Inflammatory macrophage (primary cell): ENCODE measurements at regions not wholly inside any gene's neighbourhood (a gene's known extent, or its start where the extent isn't known, plus 50 kb on each side); places are given as distances from the start of the nearest gene placed in this dataset.

ENCODE experiments used
- DNase-seq, 2 donors: peaks; one replicate each; pipeline ENCODE4 v3.0.0-alpha.2; 2020 to 2022

- peak in 1 of 2 donors; percentile 45 for DNase-seq
Observed at GRCh38 chr2:224210286-224211180, 171.4 kb upstream of the SERPINE2 start.

- DNase-seq, result no peak
Observed at GRCh38 chr2:224209555-224210285, 170.6 kb upstream of the SERPINE2 start.

- DNase-seq, result no peak
Observed at GRCh38 chr2:224208443-224208842, 169.4 kb upstream of the SERPINE2 start.

GRCh38 chr2:224208007-224208406, 168.9 kb upstream of the SERPINE2 start:
- DNase-seq, result no peak

GRCh38 chr2:224206816-224207215, 167.7 kb upstream of the SERPINE2 start:
- DNase-seq, result no peak

- DNase-seq, result no peak
Observed at GRCh38 chr2:224202281-224202865, 163.3 kb upstream of the SERPINE2 start.

- no peak for DNase-seq
Observed at GRCh38 chr2:224198436-224198835, 159.3 kb upstream of the SERPINE2 start.

- no peak for DNase-seq
Observed at GRCh38 chr2:224196810-224197209, 157.7 kb upstream of the SERPINE2 start.

GRCh38 chr2:224195925-224196571, 157.0 kb upstream of the SERPINE2 start:
- DNase-seq, result no peak

- no peak for DNase-seq
Observed at GRCh38 chr2:224194161-224194560, 155.1 kb upstream of the SERPINE2 start.

- no peak for DNase-seq
Observed at GRCh38 chr2:224191465-224191864, 152.4 kb upstream of the SERPINE2 start.

GRCh38 chr2:224190936-224191270, 151.8 kb upstream of the SERPINE2 start:
- no peak for DNase-seq

- no peak for DNase-seq
Observed at GRCh38 chr2:224190234-224190935, 151.3 kb upstream of the SERPINE2 start.

GRCh38 chr2:224187220-224187619, 148.1 kb upstream of the SERPINE2 start:
- DNase-seq, result no peak

GRCh38 chr2:224185023-224185601, 146.0 kb upstream of the SERPINE2 start:
- no peak for DNase-seq

GRCh38 chr2:224183086-224183485, 144.0 kb upstream of the SERPINE2 start:
- DNase-seq, result no peak

- no peak for DNase-seq
Observed at GRCh38 chr2:224182498-224182897, 143.4 kb upstream of the SERPINE2 start.

- no peak for DNase-seq
Observed at GRCh38 chr2:224181534-224182155, 142.6 kb upstream of the SERPINE2 start.

GRCh38 chr2:224180810-224181209, 141.7 kb upstream of the SERPINE2 start:
- DNase-seq, result no peak

GRCh38 chr2:224178056-224178455, 139.0 kb upstream of the SERPINE2 start:
- no peak for DNase-seq

- no peak for DNase-seq
Observed at GRCh38 chr2:224175538-224175937, 136.5 kb upstream of the SERPINE2 start.

- DNase-seq, result no peak
Observed at GRCh38 chr2:224174990-224175389, 135.9 kb upstream of the SERPINE2 start.
